Liver (tissue), 3 donors: ENCODE measurements at regions not wholly inside any gene's neighbourhood (a gene's known extent, or its start where the extent isn't known, plus 50 kb on each side); places are given as distances from the start of the nearest gene placed in this dataset.

Experiments used
- EGR1 ChIP-seq, 2 donors: IDR thresholded peaks; 2 replicates each; pipeline ENCODE4 v1.6.1; 2016 to 2018; ENCODE audit warnings: antibody characterized with exemption in 2 of 2, low read depth in 2 of 2
- HNF4A ChIP-seq, 2 donors: conservative IDR thresholded peaks; 2 replicates each; pipeline ENCODE4 v1.6.1; 2016; ENCODE audit warnings: antibody characterized with exemption in 2 of 2, mild to moderate bottlenecking in 2 of 2
- HNF4G ChIP-seq: IDR thresholded peaks from 2 replicates; pipeline ENCODE4 v1.6.1; 2016; ENCODE audit warnings: antibody characterized with exemption
- JUND ChIP-seq, 2 donors: IDR thresholded peaks; 2 replicates each; pipeline ENCODE4 v1.6.1; 2016; ENCODE audit warnings: antibody characterized with exemption in 2 of 2
- NR2F2 ChIP-seq: IDR thresholded peaks from 2 replicates; pipeline ENCODE4 v1.6.1; 2016; ENCODE audit warnings: antibody characterized with exemption
- RAD21 ChIP-seq, 2 donors: IDR thresholded peaks; 2 replicates each; pipeline ENCODE4 v1.6.1; 2016; ENCODE audit warnings: antibody characterized with exemption in 2 of 2, mild to moderate bottlenecking in 2 of 2
- RXRA ChIP-seq, 2 donors: IDR thresholded peaks; 2 replicates each; pipeline ENCODE4 v1.6.1; 2017 to 2018; ENCODE audit warnings: antibody characterized with exemption in 2 of 2, mild to moderate bottlenecking in 1 of 2
- SP1 ChIP-seq: IDR thresholded peaks from 2 replicates; pipeline ENCODE4 v1.6.1; 2018; ENCODE audit warnings: antibody characterized with exemption, mild to moderate bottlenecking
- TAF1 ChIP-seq: conservative IDR thresholded peaks from 2 replicates; pipeline ENCODE4 v1.6.1; 2016; ENCODE audit warnings: antibody characterized with exemption, mild to moderate bottlenecking
- TF ChIP-seq, protein P1 (sequence below): fragments of 150-350 bp; IDR thresholded peaks from 2 replicates; pipeline ENCODE4 v1.5.1; 2017; ENCODE audit warnings: improper control_type of control experiment, low read depth, low read length; ENCODE audit not compliant: missing input control
- TF ChIP-seq, protein P2 (sequence below): IDR thresholded peaks from 2 replicates; pipeline ENCODE4 v1.6.1; 2016; ENCODE audit warnings: antibody characterized with exemption
- donor health status: healthy.
- donor health status: healthy.

DNA sequence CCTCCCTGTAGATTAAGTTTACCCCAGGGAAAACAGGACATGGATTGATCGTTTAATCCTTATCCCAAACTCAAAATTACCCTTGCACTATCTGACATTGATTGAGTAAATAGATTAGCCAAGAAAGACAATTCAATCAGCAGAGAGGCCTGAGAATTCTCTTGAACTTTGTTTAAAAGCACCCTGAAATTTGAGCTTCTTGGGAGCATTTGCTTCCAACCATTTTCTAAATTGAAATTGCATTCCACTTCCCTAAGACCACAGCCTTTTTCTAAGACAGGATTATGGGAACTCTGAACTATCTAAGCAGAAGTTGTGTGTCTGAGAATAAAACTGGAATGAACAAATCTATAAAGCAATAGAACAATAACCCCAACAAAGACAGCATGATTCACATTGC lies 76.6 kb upstream of the TNRC6A start:
- TF ChIP-seq EGR1 (IDR thresholded peaks at IDR 0.05; ENCODE audit: low read depth in 2 of 2) = no peak
- TF ChIP-seq, protein P1, sequence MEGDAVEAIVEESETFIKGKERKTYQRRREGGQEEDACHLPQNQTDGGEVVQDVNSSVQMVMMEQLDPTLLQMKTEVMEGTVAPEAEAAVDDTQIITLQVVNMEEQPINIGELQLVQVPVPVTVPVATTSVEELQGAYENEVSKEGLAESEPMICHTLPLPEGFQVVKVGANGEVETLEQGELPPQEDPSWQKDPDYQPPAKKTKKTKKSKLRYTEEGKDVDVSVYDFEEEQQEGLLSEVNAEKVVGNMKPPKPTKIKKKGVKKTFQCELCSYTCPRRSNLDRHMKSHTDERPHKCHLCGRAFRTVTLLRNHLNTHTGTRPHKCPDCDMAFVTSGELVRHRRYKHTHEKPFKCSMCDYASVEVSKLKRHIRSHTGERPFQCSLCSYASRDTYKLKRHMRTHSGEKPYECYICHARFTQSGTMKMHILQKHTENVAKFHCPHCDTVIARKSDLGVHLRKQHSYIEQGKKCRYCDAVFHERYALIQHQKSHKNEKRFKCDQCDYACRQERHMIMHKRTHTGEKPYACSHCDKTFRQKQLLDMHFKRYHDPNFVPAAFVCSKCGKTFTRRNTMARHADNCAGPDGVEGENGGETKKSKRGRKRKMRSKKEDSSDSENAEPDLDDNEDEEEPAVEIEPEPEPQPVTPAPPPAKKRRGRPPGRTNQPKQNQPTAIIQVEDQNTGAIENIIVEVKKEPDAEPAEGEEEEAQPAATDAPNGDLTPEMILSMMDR = no peak
- no peak for TF ChIP-seq JUND (IDR thresholded peaks at IDR 0.05)
- TF ChIP-seq, protein P2, sequence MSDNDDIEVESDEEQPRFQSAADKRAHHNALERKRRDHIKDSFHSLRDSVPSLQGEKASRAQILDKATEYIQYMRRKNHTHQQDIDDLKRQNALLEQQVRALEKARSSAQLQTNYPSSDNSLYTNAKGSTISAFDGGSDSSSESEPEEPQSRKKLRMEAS = no peak
- TF ChIP-seq HNF4A (conservative IDR thresholded peaks at IDR 0.05) = no peak
- no peak for TF ChIP-seq RXRA (IDR thresholded peaks at IDR 0.05)
- TF ChIP-seq SP1 = no peak
- TF ChIP-seq TAF1 = no peak
- TF ChIP-seq RAD21 (IDR thresholded peaks at IDR 0.05) = no peak
- no peak for TF ChIP-seq HNF4G
- no peak for TF ChIP-seq NR2F2
